ENCODE measurements at regions not wholly inside any gene's neighbourhood (a gene's known extent, or its start where the extent isn't known, plus 50 kb on each side); places are given as distances from the start of the nearest gene placed in this dataset.

DNA sequence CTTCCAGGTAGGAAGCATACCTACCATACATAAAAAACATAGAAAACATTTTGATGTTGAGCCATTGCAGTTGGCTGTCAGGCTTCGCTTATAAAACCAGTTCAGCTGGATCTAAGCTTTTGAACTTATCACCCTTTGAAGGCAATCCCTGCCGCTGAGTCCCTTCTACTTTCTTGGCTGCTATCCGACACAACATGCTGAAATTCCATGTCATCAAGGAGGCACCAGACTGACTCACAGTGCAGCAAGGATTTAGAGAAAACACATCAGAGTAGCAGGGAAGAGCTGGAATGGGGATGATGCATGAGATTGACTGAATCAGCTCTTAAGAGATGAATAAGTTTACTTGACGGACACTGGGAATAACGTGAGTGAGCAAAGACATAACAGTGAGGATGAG is 135.0 kb upstream of the MAN1A1 start:
- H3K4me2 ChIP-seq (ENCODE audit: insufficient read depth, insufficient read length, low read length): no peak overlapping the region
- no peak overlapping the region for H4K5ac ChIP-seq (ENCODE audit: insufficient read length, low read depth, low read length)
- H3K9me3 ChIP-seq (ENCODE audit: control insufficient read depth, low read depth, low read length): no peaks in the 10 kb centered on the region
- no peak overlapping the region for H3K9ac ChIP-seq (ENCODE audit: extremely low read depth, insufficient read length, low read length)
- peaks cover 0 to 3% of the 10 kb centered on the region in 2 experiments; a peak in 2 of 5 replicates for H3K9me3 Mint-ChIP-seq
- H3T11ph ChIP-seq (ENCODE audit: low read length): no peak overlapping the region
- H4K8ac ChIP-seq (replicated peaks; ENCODE audit: insufficient read length, low read depth, low read length): no peak overlapping the region
- no peak overlapping the region for H3K4ac ChIP-seq (ENCODE audit: low read depth, low read length)
- no peaks in the 10 kb centered on the region for H3K79me1 ChIP-seq (ENCODE audit: insufficient read depth, low read depth, low read length, poor library complexity, severe bottlenecking)
- TF ChIP-seq, protein P1, sequence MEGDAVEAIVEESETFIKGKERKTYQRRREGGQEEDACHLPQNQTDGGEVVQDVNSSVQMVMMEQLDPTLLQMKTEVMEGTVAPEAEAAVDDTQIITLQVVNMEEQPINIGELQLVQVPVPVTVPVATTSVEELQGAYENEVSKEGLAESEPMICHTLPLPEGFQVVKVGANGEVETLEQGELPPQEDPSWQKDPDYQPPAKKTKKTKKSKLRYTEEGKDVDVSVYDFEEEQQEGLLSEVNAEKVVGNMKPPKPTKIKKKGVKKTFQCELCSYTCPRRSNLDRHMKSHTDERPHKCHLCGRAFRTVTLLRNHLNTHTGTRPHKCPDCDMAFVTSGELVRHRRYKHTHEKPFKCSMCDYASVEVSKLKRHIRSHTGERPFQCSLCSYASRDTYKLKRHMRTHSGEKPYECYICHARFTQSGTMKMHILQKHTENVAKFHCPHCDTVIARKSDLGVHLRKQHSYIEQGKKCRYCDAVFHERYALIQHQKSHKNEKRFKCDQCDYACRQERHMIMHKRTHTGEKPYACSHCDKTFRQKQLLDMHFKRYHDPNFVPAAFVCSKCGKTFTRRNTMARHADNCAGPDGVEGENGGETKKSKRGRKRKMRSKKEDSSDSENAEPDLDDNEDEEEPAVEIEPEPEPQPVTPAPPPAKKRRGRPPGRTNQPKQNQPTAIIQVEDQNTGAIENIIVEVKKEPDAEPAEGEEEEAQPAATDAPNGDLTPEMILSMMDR (conservative IDR thresholded peaks at IDR 0.05): no peak
- H2BK15ac ChIP-seq (ENCODE audit: low read depth, low read length): no peak overlapping the region
- no peak overlapping the region for H2BK20ac ChIP-seq (ENCODE audit: low read depth, low read length, poor library complexity, severe bottlenecking)
- H3K27me3 Mint-ChIP-seq (ENCODE audit: low read depth): no peaks in the 10 kb centered on the region
- H3K36me3 Mint-ChIP-seq (ENCODE audit: insufficient read depth in 1 of 3, low read depth in 3 of 3): no peaks in the 10 kb centered on the region; a peak in 1 of 7 replicates
- H3K4me1 ChIP-seq (ENCODE audit: insufficient read depth, low read length): no peaks in the 10 kb centered on the region
- H3K79me2 ChIP-seq (ENCODE audit: insufficient read depth, low read length): no peaks in the 10 kb centered on the region
- H3K27ac ChIP-seq (ENCODE audit: insufficient read length, low read depth, low read length): no peak overlapping the region
- no CpG with 5 or more reads among the region's 5 CpGs for WGBS (ENCODE audit: extremely low coverage, insufficient read length, low lambda C conversion rate)
- DNase-seq: no peak
- H3K27ac Mint-ChIP-seq: no peak overlapping the region; a peak in 1 of 7 replicates
- no peaks in the 10 kb centered on the region for H3K23me2 ChIP-seq (ENCODE audit: insufficient read length, low read depth, low read length, poor library complexity, severe bottlenecking)
- H2AFZ ChIP-seq (ENCODE audit: low read length): no peak overlapping the region
- no peak overlapping the region for H4K91ac ChIP-seq (ENCODE audit: insufficient read length, low read depth, low read length)
- H3K23ac ChIP-seq (ENCODE audit: insufficient read length, low read depth, low read length): no peak overlapping the region
- H3K14ac ChIP-seq (ENCODE audit: insufficient read depth, low read length): no peak overlapping the region
- no peaks in the 10 kb centered on the region for H3K4me1 Mint-ChIP-seq
- H3K56ac ChIP-seq (ENCODE audit: insufficient read length, low read depth, low read length): no peak overlapping the region
- H4K20me1 ChIP-seq (ENCODE audit: control insufficient read depth, insufficient read depth, insufficient read length): no peaks in the 10 kb centered on the region
- H2BK120ac ChIP-seq (ENCODE audit: low read depth, low read length, poor library complexity, severe bottlenecking): no peak overlapping the region
- H2AK5ac ChIP-seq (ENCODE audit: insufficient read length, low read length): no peak overlapping the region
- no peak overlapping the region for H3K18ac ChIP-seq (ENCODE audit: insufficient read length, low read depth, low read length)
- no peak overlapping the region for H2BK12ac ChIP-seq (ENCODE audit: insufficient read length, low read depth, low read length)
- H3K4me3 Mint-ChIP-seq: no peak overlapping the region
- no peak overlapping the region for H2BK5ac ChIP-seq (ENCODE audit: insufficient read length, low read length)
- H3K27me3 ChIP-seq (ENCODE audit: insufficient read depth, low read length): no peaks in the 10 kb centered on the region

Data from H9 (cell line).